ENCODE measurements at regions not wholly inside any gene's neighbourhood (a gene's known extent, or its start where the extent isn't known, plus 50 kb on each side); places are given as distances from the start of the nearest gene placed in this dataset.

- no peak overlapping the region for H2BK120ac ChIP-seq (replicated peaks; ENCODE audit: low read depth, low read length)
- H3K18ac ChIP-seq (ENCODE audit: extremely low read depth, low read length), result no peak overlapping the region
- WGBS, 2 experiments (ENCODE audit: extremely low coverage in 1 of 2, insufficient coverage in 1 of 2, insufficient read length in 1 of 2, insufficient replicate concordance in 2 of 2, low coverage in 1 of 2, low lambda C conversion rate in 2 of 2, missing lambda C conversion rate in 1 of 2), result 90% methylated on average over 2 of the region's 2 CpGs; no CpG with 5 or more reads in 1 of the 2 experiments
- no peaks in the 10 kb centered on the region for H3K27me3 ChIP-seq (replicated peaks in 1 of 4; ENCODE audit: control insufficient read depth in 3 of 4, extremely low read depth in 1 of 4, insufficient read depth in 3 of 4, low read length in 3 of 4)
- no peak overlapping the region for H2BK20ac ChIP-seq (ENCODE audit: low read length)
- no peak for FAIRE-seq
- no peaks in the 10 kb centered on the region for H3K9me3 ChIP-seq (ENCODE audit: insufficient read depth in 2 of 2, low read depth in 1 of 2, low read length in 1 of 2)
- H3K23ac ChIP-seq (ENCODE audit: insufficient read length), result no peak overlapping the region
- H2BK15ac ChIP-seq (ENCODE audit: low read length), result no peak overlapping the region
- POLR2A ChIA-PET (ENCODE audit: partially characterized antibody), result no interaction called here
- H3K9ac ChIP-seq (replicated peaks in 1 of 4; ENCODE audit: extremely low read depth in 1 of 4, low read depth in 3 of 4, low read length in 3 of 4), result no peak overlapping the region
- H4K91ac ChIP-seq (replicated peaks; ENCODE audit: insufficient read length, low read length), result no peak overlapping the region
- H3K4me2 ChIP-seq (ENCODE audit: insufficient read depth in 1 of 2, low read depth in 2 of 2, low read length in 2 of 2), result no peak overlapping the region
- DNase-seq (ENCODE audit: low read depth in 1 of 2, low spot score in 2 of 2), result no peak
- H3K56ac ChIP-seq (replicated peaks; ENCODE audit: insufficient read length, low read depth, low read length), result no peak overlapping the region
- no peaks in the 10 kb centered on the region for H3K79me1 ChIP-seq (ENCODE audit: low read depth, low read length)
- H3K4ac ChIP-seq (replicated peaks; ENCODE audit: insufficient read length, low read depth, low read length), result no peak overlapping the region
- peaks cover 2% of the 10 kb centered on the region; the same call in 1 of the 2 replicates for H3K23me2 ChIP-seq (ENCODE audit: low read depth, low read length)
- H3K4me3 ChIP-seq (ENCODE audit: extremely low read depth in 1 of 4, insufficient read depth in 2 of 4, low read depth in 3 of 4, low read length in 4 of 4), result no peak overlapping the region
- no peak overlapping the region for H4K5ac ChIP-seq (ENCODE audit: insufficient read length, low read depth, low read length)
- H2AFZ ChIP-seq (ENCODE audit: low read length), result no peak overlapping the region
- no peak overlapping the region for H2BK12ac ChIP-seq (ENCODE audit: low read depth, low read length)
- H3K14ac ChIP-seq (ENCODE audit: insufficient read length), result no peak overlapping the region
- CTCF ChIA-PET (ENCODE audit: partially characterized antibody), result no interaction called here
- H3K79me2 ChIP-seq (ENCODE audit: control insufficient read depth in 1 of 2, insufficient read depth in 2 of 2, low read length in 2 of 2), result no peaks in the 10 kb centered on the region
- no peaks in the 10 kb centered on the region for H4K20me1 ChIP-seq (replicated peaks in 1 of 2; ENCODE audit: control insufficient read depth in 1 of 2, insufficient read depth in 2 of 2, low read length in 2 of 2)
- no peak overlapping the region for H3K27ac ChIP-seq (ENCODE audit: low read depth, low read length)
- H4K8ac ChIP-seq (ENCODE audit: extremely low read depth, insufficient read depth, low read length), result no peak overlapping the region
- H2AK5ac ChIP-seq (ENCODE audit: low read depth, low read length), result no peak overlapping the region
- no peak overlapping the region for H2BK5ac ChIP-seq (ENCODE audit: low read depth, low read length)
- H3K36me3 ChIP-seq (ENCODE audit: control insufficient read depth in 2 of 4, insufficient read depth in 4 of 4, low read length in 3 of 4), result no peaks in the 10 kb centered on the region
- H3K4me1 ChIP-seq (replicated peaks in 1 of 4; ENCODE audit: control insufficient read depth in 3 of 4, insufficient read depth in 4 of 4, low read length in 3 of 4), result no peaks in the 10 kb centered on the region
- TF ChIP-seq PHF8 (conservative IDR thresholded peaks at IDR 0.05; ENCODE audit: low read depth, low read length) (no peak), RAD21 (IDR thresholded peaks at IDR 0.05 in 1 of 2, conservative IDR thresholded peaks at IDR 0.05 in 1 of 2; ENCODE audit: low read depth in 2 of 2, low read length in 2 of 2) (no peak), KDM4A (IDR thresholded peaks at IDR 0.05; ENCODE audit: low read depth, low read length, severe bottlenecking) (no peak), SAP30 (IDR thresholded peaks at IDR 0.05; ENCODE audit: insufficient read depth, insufficient replicate concordance, low read length) (no peak), ATF3 (IDR thresholded peaks at IDR 0.05; ENCODE audit: insufficient read depth, low read depth, low read length) (no peak), KDM1A (IDR thresholded peaks at IDR 0.05; ENCODE audit: borderline replicate concordance, low read length) (no peak), TAF1 (IDR thresholded peaks at IDR 0.05; ENCODE audit: low read depth, low read length) (no peak), GABPA (IDR thresholded peaks at IDR 0.05; ENCODE audit: borderline replicate concordance, insufficient read depth, low read length) (no peak), SP4 (IDR thresholded peaks at IDR 0.05; ENCODE audit: low read length) (no peak), SP1 (IDR thresholded peaks at IDR 0.05; ENCODE audit: low read depth, low read length) (no peak), CHD2 (IDR thresholded peaks at IDR 0.05; ENCODE audit: low read length) (no peak), SIRT6 (IDR thresholded peaks at IDR 0.05; ENCODE audit: low read length) (no peak), POLR2AphosphoS5 (IDR thresholded peaks at IDR 0.05; ENCODE audit: low read depth, low read length) (no peak)
Observed at GRCh38 chr19:31000913-31001312, 348.3 kb downstream of the TSHZ3 start.
